Ishikawa (cell line): ENCODE measurements at regions not wholly inside any gene's neighbourhood (a gene's known extent, or its start where the extent isn't known, plus 50 kb on each side); places are given as distances from the start of the nearest gene placed in this dataset.

Source experiments
- CREB1 ChIP-seq: IDR thresholded peaks from 2 replicates; pipeline ENCODE4 v1.6.1; 2012; ENCODE audit warnings: low read depth
- REST ChIP-seq: IDR thresholded peaks from 2 replicates; pipeline ENCODE4 v1.6.1; 2012; ENCODE audit warnings: low read depth, mild to moderate bottlenecking
- TAF1 ChIP-seq: IDR thresholded peaks from 2 replicates; pipeline ENCODE4 v1.6.1; 2012; ENCODE audit warnings: low read depth, mild to moderate bottlenecking

GRCh38 chrX:14095702-14096101 lies 66.0 kb upstream of the GEMIN8 start:
- TF ChIP-seq REST (no peak), TAF1 (no peak), CREB1 (no peak)
